SK-N-SH (cell line): ENCODE measurements at regions not wholly inside any gene's neighbourhood (a gene's known extent, or its start where the extent isn't known, plus 50 kb on each side); places are given as distances from the start of the nearest gene placed in this dataset.

Experiments
- GABPA ChIP-seq: IDR thresholded peaks from 2 replicates; pipeline ENCODE4 v1.4.0; 2012; ENCODE audit warnings: low read depth, mild to moderate bottlenecking
- TF ChIP-seq, protein P1 (sequence below): fragments of 150-350 bp; IDR thresholded peaks from 2 replicates; pipeline ENCODE4 v1.6.1; 2017; ENCODE audit warnings: antibody characterized with exemption, low read length, low read depth, borderline replicate concordance

DNA sequence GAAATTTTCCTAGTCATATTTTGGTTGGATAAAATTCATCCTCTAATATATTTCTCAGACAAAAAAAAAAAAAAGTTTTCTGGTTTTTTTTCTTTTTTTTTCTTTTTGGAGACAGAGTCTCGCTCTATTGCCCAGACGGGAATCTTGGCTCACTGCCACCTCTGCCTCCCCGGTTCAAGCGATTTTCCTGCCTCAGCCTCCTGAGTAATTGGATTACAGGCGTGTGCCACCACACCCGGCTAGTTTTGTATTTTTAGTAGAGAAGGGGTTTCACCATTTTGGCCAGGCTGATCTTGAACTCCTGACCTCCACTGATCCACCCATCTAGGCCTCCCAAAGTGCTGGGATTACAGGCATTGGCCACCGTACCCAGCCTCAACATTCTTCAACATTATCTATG lies 432.7 kb upstream of the PABPC4L start:
- no peak for TF ChIP-seq GABPA
- TF ChIP-seq, protein P1, sequence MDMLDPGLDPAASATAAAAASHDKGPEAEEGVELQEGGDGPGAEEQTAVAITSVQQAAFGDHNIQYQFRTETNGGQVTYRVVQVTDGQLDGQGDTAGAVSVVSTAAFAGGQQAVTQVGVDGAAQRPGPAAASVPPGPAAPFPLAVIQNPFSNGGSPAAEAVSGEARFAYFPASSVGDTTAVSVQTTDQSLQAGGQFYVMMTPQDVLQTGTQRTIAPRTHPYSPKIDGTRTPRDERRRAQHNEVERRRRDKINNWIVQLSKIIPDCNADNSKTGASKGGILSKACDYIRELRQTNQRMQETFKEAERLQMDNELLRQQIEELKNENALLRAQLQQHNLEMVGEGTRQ = no peak
